ENCODE measurements at regions not wholly inside any gene's neighbourhood (a gene's known extent, or its start where the extent isn't known, plus 50 kb on each side); places are given as distances from the start of the nearest gene placed in this dataset.

DNA sequence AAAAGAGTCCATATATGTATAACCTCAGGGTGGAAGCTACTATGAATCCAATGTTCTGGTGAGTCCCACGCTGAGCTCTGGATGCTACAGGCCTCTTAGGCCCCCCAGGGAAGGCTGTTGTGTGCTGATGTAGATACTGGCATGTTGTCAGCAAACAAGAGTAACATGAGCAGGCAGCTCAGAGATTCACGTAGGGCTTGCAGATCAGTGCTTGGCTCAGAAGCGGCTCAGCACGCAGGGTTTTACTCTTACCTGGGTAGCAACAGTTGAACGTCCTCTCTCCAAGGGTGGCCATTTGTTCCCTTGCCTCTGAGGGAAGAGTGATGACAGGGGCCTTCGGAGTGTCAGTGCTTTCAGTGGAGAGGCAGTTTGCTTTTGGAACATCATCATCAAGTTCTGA, 93.4 kb downstream of the ZFP64 start:
- TF ChIP-seq, protein P1, sequence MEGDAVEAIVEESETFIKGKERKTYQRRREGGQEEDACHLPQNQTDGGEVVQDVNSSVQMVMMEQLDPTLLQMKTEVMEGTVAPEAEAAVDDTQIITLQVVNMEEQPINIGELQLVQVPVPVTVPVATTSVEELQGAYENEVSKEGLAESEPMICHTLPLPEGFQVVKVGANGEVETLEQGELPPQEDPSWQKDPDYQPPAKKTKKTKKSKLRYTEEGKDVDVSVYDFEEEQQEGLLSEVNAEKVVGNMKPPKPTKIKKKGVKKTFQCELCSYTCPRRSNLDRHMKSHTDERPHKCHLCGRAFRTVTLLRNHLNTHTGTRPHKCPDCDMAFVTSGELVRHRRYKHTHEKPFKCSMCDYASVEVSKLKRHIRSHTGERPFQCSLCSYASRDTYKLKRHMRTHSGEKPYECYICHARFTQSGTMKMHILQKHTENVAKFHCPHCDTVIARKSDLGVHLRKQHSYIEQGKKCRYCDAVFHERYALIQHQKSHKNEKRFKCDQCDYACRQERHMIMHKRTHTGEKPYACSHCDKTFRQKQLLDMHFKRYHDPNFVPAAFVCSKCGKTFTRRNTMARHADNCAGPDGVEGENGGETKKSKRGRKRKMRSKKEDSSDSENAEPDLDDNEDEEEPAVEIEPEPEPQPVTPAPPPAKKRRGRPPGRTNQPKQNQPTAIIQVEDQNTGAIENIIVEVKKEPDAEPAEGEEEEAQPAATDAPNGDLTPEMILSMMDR (IDR thresholded peaks at IDR 0.05; ENCODE audit: insufficient read depth, low read length) = no peak
- no peak overlapping the region for H3K4me3 ChIP-seq (ENCODE audit: low read depth, low read length)
- no peak for DNase-seq (ENCODE audit: low read depth)

DNA sequence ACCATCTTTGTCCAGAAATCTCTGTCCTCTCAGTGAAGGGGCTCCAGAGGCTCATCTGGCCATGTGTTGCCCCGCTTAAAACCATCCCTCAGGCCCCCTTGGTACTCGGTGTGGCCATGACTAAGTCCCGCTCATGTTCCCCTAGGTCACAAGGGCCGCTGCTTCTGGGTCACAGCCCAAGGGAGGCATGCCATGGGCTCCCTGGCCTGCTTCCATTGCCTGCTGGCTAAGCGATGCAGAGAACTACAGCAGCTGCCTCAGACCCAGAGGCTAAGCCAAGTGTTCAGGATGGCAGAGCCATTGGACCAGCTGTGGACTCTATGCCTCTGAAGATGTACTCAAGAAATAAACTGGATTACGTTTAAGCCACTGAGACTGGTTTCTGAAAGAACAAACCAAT, 95.5 kb downstream of the ZFP64 start:
- DNase-seq (ENCODE audit: low read depth) = no peak
- no peak overlapping the region for H3K4me3 ChIP-seq (ENCODE audit: low read depth, low read length)
- TF ChIP-seq, protein P1 (IDR thresholded peaks at IDR 0.05; ENCODE audit: insufficient read depth, low read length) = no peak

DNA sequence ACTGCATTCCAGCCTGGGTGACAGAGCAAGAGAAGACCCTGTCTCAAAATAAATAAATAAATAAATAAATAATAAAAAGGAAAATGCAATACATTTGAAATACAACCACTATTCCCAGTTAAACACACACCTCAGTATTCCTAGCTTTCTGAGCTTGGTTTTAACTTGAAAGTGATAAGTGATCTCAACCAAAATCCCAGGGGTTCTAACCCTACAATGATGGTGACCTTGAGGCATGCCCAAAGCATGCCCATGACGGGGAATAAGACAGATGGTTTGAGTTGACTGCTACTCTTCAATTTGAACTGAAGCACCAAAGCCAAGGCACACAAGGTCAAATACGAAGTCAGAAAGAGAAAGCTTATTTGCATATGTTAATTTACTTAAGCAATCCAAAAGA, 96.9 kb downstream of the ZFP64 start:
- H3K4me3 ChIP-seq (ENCODE audit: low read depth, low read length) = no peak overlapping the region
- TF ChIP-seq, protein P1 (IDR thresholded peaks at IDR 0.05; ENCODE audit: insufficient read depth, low read length) = no peak
- DNase-seq (ENCODE audit: low read depth) = no peak

DNA sequence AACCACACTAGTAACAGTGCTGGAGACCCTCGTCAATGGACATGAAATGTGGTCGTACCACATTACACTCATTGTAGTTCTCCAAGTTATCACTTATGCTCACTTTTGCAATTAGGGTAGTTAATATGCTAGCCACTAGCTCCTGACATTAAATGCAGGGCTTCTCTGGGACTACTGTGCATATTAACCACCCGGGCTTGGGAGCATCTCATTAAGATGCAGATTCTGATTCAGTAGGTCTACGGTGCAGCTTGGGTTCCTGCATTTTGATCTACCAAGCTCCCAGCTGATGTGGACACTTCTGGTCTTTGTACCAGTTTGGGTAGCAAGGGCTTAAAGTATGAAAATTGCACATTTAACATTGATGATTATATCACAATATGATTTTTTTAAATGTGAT, 98.0 kb downstream of the ZFP64 start:
- TF ChIP-seq, protein P1 (IDR thresholded peaks at IDR 0.05; ENCODE audit: insufficient read depth, low read length) = no peak
- H3K4me3 ChIP-seq (ENCODE audit: low read depth, low read length) = no peak overlapping the region
- DNase-seq (ENCODE audit: low read depth) = no peak

DNA sequence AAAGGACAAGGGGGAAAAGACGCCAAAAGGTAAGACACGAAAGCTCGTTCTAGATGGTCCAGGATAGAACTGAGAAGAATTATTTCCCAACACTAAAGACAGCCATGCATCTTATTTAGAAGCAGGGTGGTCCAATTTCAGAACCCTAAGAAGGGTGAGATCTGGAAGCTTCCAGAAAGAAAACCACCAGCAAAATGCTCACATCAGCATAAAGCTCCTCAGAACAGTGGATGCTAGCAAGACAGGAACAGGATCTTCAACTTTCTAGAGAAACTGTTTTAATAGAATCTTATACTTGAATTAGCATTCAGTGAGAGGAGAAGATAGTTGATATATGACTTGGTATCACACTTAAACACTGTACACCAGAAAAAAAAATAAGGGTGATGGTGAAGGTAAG, 101.5 kb downstream of the ZFP64 start:
- H3K4me3 ChIP-seq (ENCODE audit: low read depth, low read length) = no peak overlapping the region
- TF ChIP-seq, protein P1 (IDR thresholded peaks at IDR 0.05; ENCODE audit: insufficient read depth, low read length) = no peak
- DNase-seq (ENCODE audit: low read depth) = no peak

DNA sequence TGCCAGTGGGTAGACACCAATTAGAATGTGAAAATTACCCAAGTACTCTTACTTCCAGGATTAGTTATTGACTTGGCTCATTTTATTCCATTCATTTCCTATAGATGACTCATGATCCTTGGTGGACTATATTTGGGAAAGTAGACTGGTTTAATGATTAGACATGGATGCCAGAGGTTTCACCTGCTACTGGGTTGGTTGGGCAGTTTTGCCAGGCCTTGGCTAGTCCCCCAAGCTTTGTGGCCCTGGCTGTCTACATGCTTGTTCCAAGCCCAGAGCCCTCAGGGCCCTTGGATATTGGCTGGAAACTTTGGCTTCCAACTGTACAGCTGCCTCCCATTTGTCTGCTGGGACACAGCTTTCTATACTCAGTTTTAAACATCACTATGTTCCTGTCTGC, 104.1 kb downstream of the ZFP64 start:
- H3K4me3 ChIP-seq (ENCODE audit: low read depth, low read length) = no peak overlapping the region
- TF ChIP-seq, protein P1 (IDR thresholded peaks at IDR 0.05; ENCODE audit: insufficient read depth, low read length) = no peak
- no peak for DNase-seq (ENCODE audit: low read depth)

DNA sequence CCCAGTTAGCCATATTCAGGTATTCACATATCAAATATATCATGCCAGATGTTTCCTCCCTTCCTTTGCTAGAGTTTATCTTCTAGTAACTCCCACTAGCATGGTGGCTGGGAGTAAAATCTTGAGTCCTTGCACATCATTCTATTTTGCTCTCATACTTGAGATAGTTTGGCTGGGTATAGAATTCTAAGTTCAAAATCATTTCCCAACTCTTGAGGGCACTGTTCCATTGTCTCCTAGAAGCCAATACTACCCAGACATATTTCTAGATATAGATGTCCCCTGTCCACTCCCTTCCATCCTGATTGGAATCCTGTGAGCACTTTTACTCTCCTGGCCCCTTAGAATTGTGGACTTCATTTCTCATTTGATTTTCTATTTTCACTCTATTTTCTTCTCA, 104.7 kb downstream of the ZFP64 start:
- TF ChIP-seq, protein P1 (IDR thresholded peaks at IDR 0.05; ENCODE audit: insufficient read depth, low read length) = no peak
- no peak for DNase-seq (ENCODE audit: low read depth)
- no peak overlapping the region for H3K4me3 ChIP-seq (ENCODE audit: low read depth, low read length)
